WTC11 (cell line): ENCODE measurements at regions not wholly inside any gene's neighbourhood (a gene's known extent, or its start where the extent isn't known, plus 50 kb on each side); places are given as distances from the start of the nearest gene placed in this dataset.

ENCODE experiments used
- FOXP1 ChIP-seq: sonication (generic); formaldehyde crosslinking; IDR thresholded peaks from 2 replicates; pipeline ENCODE4 v1.8.0; 2022; ENCODE audit warnings: missing genetic modification reagents, mild to moderate bottlenecking, moderate library complexity, borderline replicate concordance
- JAZF1 ChIP-seq: fragments of 250-450 bp; sonication (Bioruptor Pico); IDR thresholded peaks from 2 replicates; pipeline ENCODE4 v1.9.0; 2021; ENCODE audit warnings: moderate library complexity, mild to moderate bottlenecking, inconsistent platforms
- NR2C2 ChIP-seq: sonication (generic); formaldehyde crosslinking; IDR thresholded peaks from 2 replicates; pipeline ENCODE4 v1.8.0; 2022; ENCODE audit warnings: mild to moderate bottlenecking, missing genetic modification reagents
- NR3C1 ChIP-seq: sonication (generic); formaldehyde crosslinking; conservative IDR thresholded peaks from 2 replicates; pipeline ENCODE4 v1.8.1; 2023; ENCODE audit warnings: low read depth, mild to moderate bottlenecking, missing genetic modification reagents
- SP1 ChIP-seq: sonication (generic); formaldehyde crosslinking; conservative IDR thresholded peaks from 2 replicates; pipeline ENCODE4 v1.8.1; 2022; ENCODE audit warnings: missing genetic modification reagents
- TCF7 ChIP-seq: sonication (generic); formaldehyde crosslinking; IDR thresholded peaks from 2 replicates; pipeline ENCODE4 v1.8.0; 2022; ENCODE audit warnings: mild to moderate bottlenecking, low read depth, missing genetic modification reagents, moderate library complexity
- TF ChIP-seq, protein P1 (sequence below): sonication (generic); formaldehyde crosslinking; IDR thresholded peaks from 2 replicates; pipeline ENCODE4 v1.8.0; 2022; ENCODE audit warnings: mild to moderate bottlenecking, missing genetic modification reagents
- TF ChIP-seq, protein P2 (sequence below): fragments of 200-600 bp; IDR thresholded peaks from 2 replicates; pipeline ENCODE4 v1.8.0; 2022; ENCODE audit warnings: antibody characterized with exemption
- TF ChIP-seq, protein P3 (sequence below): sonication (generic); formaldehyde crosslinking; IDR thresholded peaks from 2 replicates; pipeline ENCODE4 v1.8.0; 2023; ENCODE audit warnings: missing genetic modification reagents
- TF ChIP-seq, protein P4 (sequence below): sonication (generic); formaldehyde crosslinking; IDR thresholded peaks from 2 replicates; pipeline ENCODE4 v1.8.1; 2023; ENCODE audit warnings: mild to moderate bottlenecking, missing genetic modification reagents, moderate library complexity

DNA sequence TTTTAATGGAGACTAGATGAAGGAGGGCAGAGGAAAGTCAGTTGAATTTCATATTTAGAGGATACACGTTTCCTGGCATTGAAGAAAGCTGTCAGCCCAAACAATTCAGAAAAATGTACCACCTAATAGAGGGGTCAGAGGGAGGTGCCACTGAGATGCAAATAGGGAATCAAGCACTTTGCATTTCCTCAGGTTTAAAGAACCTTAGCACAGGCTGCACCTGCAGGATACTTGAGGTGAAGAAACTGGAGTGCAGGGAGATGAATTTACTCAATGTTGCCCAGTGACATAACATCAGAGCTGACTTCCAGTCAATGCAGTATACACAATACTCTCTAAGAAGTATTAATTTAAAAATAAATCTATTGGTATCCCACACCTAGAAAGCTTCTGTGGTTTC, 67.0 kb upstream of the MAST4 start:
- TF ChIP-seq, protein P1, sequence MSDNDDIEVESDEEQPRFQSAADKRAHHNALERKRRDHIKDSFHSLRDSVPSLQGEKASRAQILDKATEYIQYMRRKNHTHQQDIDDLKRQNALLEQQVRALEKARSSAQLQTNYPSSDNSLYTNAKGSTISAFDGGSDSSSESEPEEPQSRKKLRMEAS (CRISPR knock-in tag): no peak
- TF ChIP-seq, protein P2, sequence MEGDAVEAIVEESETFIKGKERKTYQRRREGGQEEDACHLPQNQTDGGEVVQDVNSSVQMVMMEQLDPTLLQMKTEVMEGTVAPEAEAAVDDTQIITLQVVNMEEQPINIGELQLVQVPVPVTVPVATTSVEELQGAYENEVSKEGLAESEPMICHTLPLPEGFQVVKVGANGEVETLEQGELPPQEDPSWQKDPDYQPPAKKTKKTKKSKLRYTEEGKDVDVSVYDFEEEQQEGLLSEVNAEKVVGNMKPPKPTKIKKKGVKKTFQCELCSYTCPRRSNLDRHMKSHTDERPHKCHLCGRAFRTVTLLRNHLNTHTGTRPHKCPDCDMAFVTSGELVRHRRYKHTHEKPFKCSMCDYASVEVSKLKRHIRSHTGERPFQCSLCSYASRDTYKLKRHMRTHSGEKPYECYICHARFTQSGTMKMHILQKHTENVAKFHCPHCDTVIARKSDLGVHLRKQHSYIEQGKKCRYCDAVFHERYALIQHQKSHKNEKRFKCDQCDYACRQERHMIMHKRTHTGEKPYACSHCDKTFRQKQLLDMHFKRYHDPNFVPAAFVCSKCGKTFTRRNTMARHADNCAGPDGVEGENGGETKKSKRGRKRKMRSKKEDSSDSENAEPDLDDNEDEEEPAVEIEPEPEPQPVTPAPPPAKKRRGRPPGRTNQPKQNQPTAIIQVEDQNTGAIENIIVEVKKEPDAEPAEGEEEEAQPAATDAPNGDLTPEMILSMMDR: no peak
- TF ChIP-seq NR2C2 (CRISPR knock-in tag) (no peak), TCF7 (CRISPR knock-in tag) (no peak), FOXP1 (CRISPR knock-in tag) (no peak), SP1 (no peak), JAZF1 (CRISPR knock-in tag) (no peak), NR3C1 (CRISPR knock-in tag) (no peak)
- TF ChIP-seq, protein P3, sequence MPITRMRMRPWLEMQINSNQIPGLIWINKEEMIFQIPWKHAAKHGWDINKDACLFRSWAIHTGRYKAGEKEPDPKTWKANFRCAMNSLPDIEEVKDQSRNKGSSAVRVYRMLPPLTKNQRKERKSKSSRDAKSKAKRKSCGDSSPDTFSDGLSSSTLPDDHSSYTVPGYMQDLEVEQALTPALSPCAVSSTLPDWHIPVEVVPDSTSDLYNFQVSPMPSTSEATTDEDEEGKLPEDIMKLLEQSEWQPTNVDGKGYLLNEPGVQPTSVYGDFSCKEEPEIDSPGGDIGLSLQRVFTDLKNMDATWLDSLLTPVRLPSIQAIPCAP: no peak
- TF ChIP-seq, protein P4, sequence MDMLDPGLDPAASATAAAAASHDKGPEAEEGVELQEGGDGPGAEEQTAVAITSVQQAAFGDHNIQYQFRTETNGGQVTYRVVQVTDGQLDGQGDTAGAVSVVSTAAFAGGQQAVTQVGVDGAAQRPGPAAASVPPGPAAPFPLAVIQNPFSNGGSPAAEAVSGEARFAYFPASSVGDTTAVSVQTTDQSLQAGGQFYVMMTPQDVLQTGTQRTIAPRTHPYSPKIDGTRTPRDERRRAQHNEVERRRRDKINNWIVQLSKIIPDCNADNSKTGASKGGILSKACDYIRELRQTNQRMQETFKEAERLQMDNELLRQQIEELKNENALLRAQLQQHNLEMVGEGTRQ (CRISPR knock-in tag): no peak
